Loucy (cell line): ENCODE measurements at regions not wholly inside any gene's neighbourhood (a gene's known extent, or its start where the extent isn't known, plus 50 kb on each side); places are given as distances from the start of the nearest gene placed in this dataset.

Experiments
- EZH2phosphoT487 ChIP-seq: fragments of 200-600 bp; IDR thresholded peaks from 2 replicates; pipeline ENCODE4 v1.6.1; 2018; ENCODE audit warnings: antibody characterized with exemption, mild to moderate bottlenecking, moderate library complexity, borderline replicate concordance
- TF ChIP-seq, protein P1 (sequence below): fragments of 200-600 bp; sonication (generic); conservative IDR thresholded peaks from 2 replicates; pipeline ENCODE4 v1.5.1; 2014; ENCODE audit warnings: mild to moderate bottlenecking, antibody characterized with exemption, low read length

DNA sequence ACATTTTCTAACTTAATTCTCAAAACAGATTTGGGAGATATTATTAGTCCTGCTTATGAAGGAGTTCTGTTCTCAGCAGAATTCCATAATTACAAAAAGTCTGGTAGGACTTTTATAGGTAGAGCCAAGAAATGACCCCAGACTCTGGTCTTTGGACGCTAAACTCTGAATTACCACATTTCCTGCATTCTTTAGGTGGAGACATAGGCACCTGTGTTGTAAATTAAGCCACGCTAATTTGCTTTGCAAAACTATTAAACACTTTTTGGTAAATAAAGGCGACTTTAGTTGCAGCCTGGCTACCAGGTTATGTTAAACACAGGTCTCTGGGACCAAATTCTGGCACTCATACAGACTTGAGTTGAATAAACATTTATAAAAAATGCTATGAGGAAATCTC lies 77.7 kb downstream of the C9orf152 start:
- TF ChIP-seq, protein P1, sequence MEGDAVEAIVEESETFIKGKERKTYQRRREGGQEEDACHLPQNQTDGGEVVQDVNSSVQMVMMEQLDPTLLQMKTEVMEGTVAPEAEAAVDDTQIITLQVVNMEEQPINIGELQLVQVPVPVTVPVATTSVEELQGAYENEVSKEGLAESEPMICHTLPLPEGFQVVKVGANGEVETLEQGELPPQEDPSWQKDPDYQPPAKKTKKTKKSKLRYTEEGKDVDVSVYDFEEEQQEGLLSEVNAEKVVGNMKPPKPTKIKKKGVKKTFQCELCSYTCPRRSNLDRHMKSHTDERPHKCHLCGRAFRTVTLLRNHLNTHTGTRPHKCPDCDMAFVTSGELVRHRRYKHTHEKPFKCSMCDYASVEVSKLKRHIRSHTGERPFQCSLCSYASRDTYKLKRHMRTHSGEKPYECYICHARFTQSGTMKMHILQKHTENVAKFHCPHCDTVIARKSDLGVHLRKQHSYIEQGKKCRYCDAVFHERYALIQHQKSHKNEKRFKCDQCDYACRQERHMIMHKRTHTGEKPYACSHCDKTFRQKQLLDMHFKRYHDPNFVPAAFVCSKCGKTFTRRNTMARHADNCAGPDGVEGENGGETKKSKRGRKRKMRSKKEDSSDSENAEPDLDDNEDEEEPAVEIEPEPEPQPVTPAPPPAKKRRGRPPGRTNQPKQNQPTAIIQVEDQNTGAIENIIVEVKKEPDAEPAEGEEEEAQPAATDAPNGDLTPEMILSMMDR, result no peak
- TF ChIP-seq EZH2phosphoT487, result no peak
